Amniotic stem cell (primary cell): ENCODE measurements at regions not wholly inside any gene's neighbourhood (a gene's known extent, or its start where the extent isn't known, plus 50 kb on each side); places are given as distances from the start of the nearest gene placed in this dataset.

Experiments
- DNase-seq: peaks from one replicate; lab custom pipeline; 2025; lab: John Stamatoyannopoulos, UW

- DNase-seq, result no peak
These were observed 230.7 kb downstream of the NDFIP2 start for GRCh38 chr13:79711631-79712030.

GRCh38 chr13:79710376-79710775 lies 229.4 kb downstream of the NDFIP2 start:
- DNase-seq, result peak; percentile 23

- no peak for DNase-seq
These were observed 228.5 kb downstream of the NDFIP2 start for GRCh38 chr13:79709471-79709870.

GRCh38 chr13:79703772-79704171 lies 222.8 kb downstream of the NDFIP2 start:
- DNase-seq, result no peak

- DNase-seq, result no peak
These were observed 214.8 kb downstream of the NDFIP2 start for GRCh38 chr13:79695754-79696153.

GRCh38 chr13:79692846-79693245 lies 211.9 kb downstream of the NDFIP2 start:
- DNase-seq, result no peak

- no peak for DNase-seq
These were observed 210.9 kb downstream of the NDFIP2 start for GRCh38 chr13:79691826-79692225.

- no peak for DNase-seq
These were observed 207.8 kb downstream of the NDFIP2 start for GRCh38 chr13:79688741-79689140.

- DNase-seq, result no peak
These were observed 205.5 kb downstream of the NDFIP2 start for GRCh38 chr13:79686441-79686840.

GRCh38 chr13:79684371-79684770 lies 203.4 kb downstream of the NDFIP2 start:
- no peak for DNase-seq

GRCh38 chr13:79682164-79682563 lies 201.2 kb downstream of the NDFIP2 start:
- no peak for DNase-seq

- DNase-seq, result no peak
These were observed 200.1 kb downstream of the NDFIP2 start for GRCh38 chr13:79681069-79681468.

GRCh38 chr13:79680485-79680884 lies 199.5 kb downstream of the NDFIP2 start:
- DNase-seq, result no peak

- peak; percentile 48 for DNase-seq
These were observed 198.4 kb downstream of the NDFIP2 start for GRCh38 chr13:79679334-79679733.

GRCh38 chr13:79678100-79678499 lies 197.1 kb downstream of the NDFIP2 start:
- no peak for DNase-seq

GRCh38 chr13:79675931-79676660 lies 195.1 kb downstream of the NDFIP2 start:
- no peak for DNase-seq

- DNase-seq, result no peak
These were observed 194.0 kb downstream of the NDFIP2 start for GRCh38 chr13:79674765-79675515.

- no peak for DNase-seq
These were observed 193.0 kb downstream of the NDFIP2 start for GRCh38 chr13:79673993-79674377.

GRCh38 chr13:79673310-79673992 lies 192.5 kb downstream of the NDFIP2 start:
- no peak for DNase-seq

- no peak for DNase-seq
These were observed 190.5 kb downstream of the NDFIP2 start for GRCh38 chr13:79671420-79671819.

GRCh38 chr13:79668201-79668752 lies 187.3 kb downstream of the NDFIP2 start:
- no peak for DNase-seq

- DNase-seq, result no peak
These were observed 186.8 kb downstream of the NDFIP2 start for GRCh38 chr13:79667771-79668170.
